ENCODE measurements at regions not wholly inside any gene's neighbourhood (a gene's known extent, or its start where the extent isn't known, plus 50 kb on each side); places are given as distances from the start of the nearest gene placed in this dataset.

GRCh38 chr10:114767986-114768821 is 53.4 kb upstream of the FHIP2A start:
- no peaks in the 10 kb centered on the region for H3K9me2 ChIP-seq (ENCODE audit: low read depth, low read length)
- H3K27ac ChIP-seq (ENCODE audit: low read depth, low read length, poor library complexity, severe bottlenecking): no peak overlapping the region
- H3K79me2 ChIP-seq (ENCODE audit: insufficient read depth, low read length): no peaks in the 10 kb centered on the region
- H4K20me1 ChIP-seq (ENCODE audit: insufficient read depth, low read length): no peaks in the 10 kb centered on the region
- H3K27me3 ChIP-seq (ENCODE audit: insufficient read depth, low read length): no peaks in the 10 kb centered on the region
- no peaks in the 10 kb centered on the region for H3K9me3 ChIP-seq (ENCODE audit: low read length)
- no peaks in the 10 kb centered on the region for H3K4me1 ChIP-seq (ENCODE audit: insufficient read depth, low read length, severe bottlenecking)
- H3F3A ChIP-seq (ENCODE audit: insufficient read depth, low read length): no peaks in the 10 kb centered on the region
- H3K36me3 ChIP-seq (ENCODE audit: insufficient read depth, low read length): no peaks in the 10 kb centered on the region
- H3K9ac ChIP-seq (ENCODE audit: low read length): no peak overlapping the region
- H2AFZ ChIP-seq (ENCODE audit: low read length): no peak overlapping the region
- peak overlapping the region; percentile 16 for H3K4me3 ChIP-seq (ENCODE audit: low read depth, low read length, poor library complexity, severe bottlenecking)
- H3K4me2 ChIP-seq (ENCODE audit: low read length): peak overlapping the region; percentile 44; the same call in 1 of the 2 replicates
- TF ChIP-seq, protein P1, sequence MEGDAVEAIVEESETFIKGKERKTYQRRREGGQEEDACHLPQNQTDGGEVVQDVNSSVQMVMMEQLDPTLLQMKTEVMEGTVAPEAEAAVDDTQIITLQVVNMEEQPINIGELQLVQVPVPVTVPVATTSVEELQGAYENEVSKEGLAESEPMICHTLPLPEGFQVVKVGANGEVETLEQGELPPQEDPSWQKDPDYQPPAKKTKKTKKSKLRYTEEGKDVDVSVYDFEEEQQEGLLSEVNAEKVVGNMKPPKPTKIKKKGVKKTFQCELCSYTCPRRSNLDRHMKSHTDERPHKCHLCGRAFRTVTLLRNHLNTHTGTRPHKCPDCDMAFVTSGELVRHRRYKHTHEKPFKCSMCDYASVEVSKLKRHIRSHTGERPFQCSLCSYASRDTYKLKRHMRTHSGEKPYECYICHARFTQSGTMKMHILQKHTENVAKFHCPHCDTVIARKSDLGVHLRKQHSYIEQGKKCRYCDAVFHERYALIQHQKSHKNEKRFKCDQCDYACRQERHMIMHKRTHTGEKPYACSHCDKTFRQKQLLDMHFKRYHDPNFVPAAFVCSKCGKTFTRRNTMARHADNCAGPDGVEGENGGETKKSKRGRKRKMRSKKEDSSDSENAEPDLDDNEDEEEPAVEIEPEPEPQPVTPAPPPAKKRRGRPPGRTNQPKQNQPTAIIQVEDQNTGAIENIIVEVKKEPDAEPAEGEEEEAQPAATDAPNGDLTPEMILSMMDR (IDR thresholded peaks at IDR 0.05; ENCODE audit: low read length): no peak
- TF ChIP-seq EZH2 (IDR thresholded peaks at IDR 0.05; ENCODE audit: borderline replicate concordance, low read length): no peak

- no peak overlapping the region for H3K4me2 ChIP-seq (ENCODE audit: low read length)
- TF ChIP-seq, protein P1 (IDR thresholded peaks at IDR 0.05; ENCODE audit: low read length): no peak
- TF ChIP-seq EZH2 (IDR thresholded peaks at IDR 0.05; ENCODE audit: borderline replicate concordance, low read length): no peak
- H3K9me2 ChIP-seq (ENCODE audit: low read depth, low read length): no peaks in the 10 kb centered on the region
- H4K20me1 ChIP-seq (ENCODE audit: insufficient read depth, low read length): no peaks in the 10 kb centered on the region
- no peaks in the 10 kb centered on the region for H3K79me2 ChIP-seq (ENCODE audit: insufficient read depth, low read length)
- H3K36me3 ChIP-seq (ENCODE audit: insufficient read depth, low read length): no peaks in the 10 kb centered on the region
- H3K9ac ChIP-seq (ENCODE audit: low read length): no peak overlapping the region
- H3K27me3 ChIP-seq (ENCODE audit: insufficient read depth, low read length): no peaks in the 10 kb centered on the region
- no peaks in the 10 kb centered on the region for H3F3A ChIP-seq (ENCODE audit: insufficient read depth, low read length)
- no peak overlapping the region for H3K27ac ChIP-seq (ENCODE audit: low read depth, low read length, poor library complexity, severe bottlenecking)
- no peaks in the 10 kb centered on the region for H3K9me3 ChIP-seq (ENCODE audit: low read length)
- H2AFZ ChIP-seq (ENCODE audit: low read length): no peak overlapping the region
- H3K4me3 ChIP-seq (ENCODE audit: low read depth, low read length, poor library complexity, severe bottlenecking): no peak overlapping the region
- H3K4me1 ChIP-seq (ENCODE audit: insufficient read depth, low read length, severe bottlenecking): no peaks in the 10 kb centered on the region
Measured at GRCh38 chr10:114770009-114770408, 51.6 kb upstream of the FHIP2A start.

GRCh38 chr10:114771157-114771556 is 50.4 kb upstream of the FHIP2A start:
- Histone ChIP-seq H3K9ac (ENCODE audit: low read length) (no peak overlapping the region), H2AFZ (ENCODE audit: low read length) (no peak overlapping the region), H3K27me3 (ENCODE audit: insufficient read depth, low read length) (no peaks in the 10 kb centered on the region; the same call in 1 of the 2 replicates), H4K20me1 (ENCODE audit: insufficient read depth, low read length) (no peaks in the 10 kb centered on the region), H3K36me3 (ENCODE audit: insufficient read depth, low read length) (no peaks in the 10 kb centered on the region), H3F3A (ENCODE audit: insufficient read depth, low read length) (no peaks in the 10 kb centered on the region), H3K9me3 (ENCODE audit: low read length) (no peaks in the 10 kb centered on the region), H3K4me1 (ENCODE audit: insufficient read depth, low read length, severe bottlenecking) (no peaks in the 10 kb centered on the region), H3K27ac (ENCODE audit: low read depth, low read length, poor library complexity, severe bottlenecking) (no peak overlapping the region), H3K4me2 (ENCODE audit: low read length) (no peak overlapping the region), H3K9me2 (ENCODE audit: low read depth, low read length) (no peaks in the 10 kb centered on the region), H3K79me2 (ENCODE audit: insufficient read depth, low read length) (no peaks in the 10 kb centered on the region), H3K4me3 (ENCODE audit: low read depth, low read length, poor library complexity, severe bottlenecking) (no peak overlapping the region)
- no peak for TF ChIP-seq EZH2 (IDR thresholded peaks at IDR 0.05; ENCODE audit: borderline replicate concordance, low read length)
- TF ChIP-seq, protein P1 (IDR thresholded peaks at IDR 0.05; ENCODE audit: low read length): no peak

Measured in OCI-LY1 (cell line).